Sigmoid colon (tissue), 4 donors: ENCODE measurements at regions not wholly inside any gene's neighbourhood (a gene's known extent, or its start where the extent isn't known, plus 50 kb on each side); places are given as distances from the start of the nearest gene placed in this dataset.
"Not testable (repeated sequence)": the region's sequence is repeated elsewhere in the genome, so short reads cannot be mapped to it uniquely, and the experiment has no call there.

ENCODE experiments used
- CTCF ChIP-seq, 4 experiments: fragments of 450-650 bp in 3 of 4; fragments of 200-600 bp in 1 of 4; IDR thresholded peaks; one replicate each; pipeline ENCODE4 v1.5.1; 2016 to 2019; ENCODE audit warnings: antibody characterized with exemption in 4 of 4, mild to moderate bottlenecking in 3 of 4, moderate library complexity in 2 of 4
- EP300 ChIP-seq, 4 donors: sonication (generic); formaldehyde crosslinking; IDR thresholded peaks; one replicate each; pipeline ENCODE4 v1.6.1; 2017; ENCODE audit warnings: antibody characterized with exemption in 4 of 4
- POLR2A ChIP-seq, 2 donors: fragments of 450-650 bp; IDR thresholded peaks; one replicate each; pipeline ENCODE4 v1.6.1; 2016; ENCODE audit warnings: antibody characterized with exemption in 2 of 2, mild to moderate bottlenecking in 2 of 2, moderate library complexity in 2 of 2
- POLR2AphosphoS5 ChIP-seq, 4 donors: sonication (generic); formaldehyde crosslinking; IDR thresholded peaks; one replicate each; pipeline ENCODE4 v1.6.1; 2017; ENCODE audit warnings: antibody characterized with exemption in 4 of 4

GRCh38 chr3:82620744-82621143, 859.3 kb upstream of the GBE1 start:
- not testable (repeated sequence) for TF ChIP-seq CTCF, POLR2A, EP300, POLR2AphosphoS5 (IDR thresholded peaks at IDR 0.05)
